ENCODE measurements at regions not wholly inside any gene's neighbourhood (a gene's known extent, or its start where the extent isn't known, plus 50 kb on each side); places are given as distances from the start of the nearest gene placed in this dataset.

DNA sequence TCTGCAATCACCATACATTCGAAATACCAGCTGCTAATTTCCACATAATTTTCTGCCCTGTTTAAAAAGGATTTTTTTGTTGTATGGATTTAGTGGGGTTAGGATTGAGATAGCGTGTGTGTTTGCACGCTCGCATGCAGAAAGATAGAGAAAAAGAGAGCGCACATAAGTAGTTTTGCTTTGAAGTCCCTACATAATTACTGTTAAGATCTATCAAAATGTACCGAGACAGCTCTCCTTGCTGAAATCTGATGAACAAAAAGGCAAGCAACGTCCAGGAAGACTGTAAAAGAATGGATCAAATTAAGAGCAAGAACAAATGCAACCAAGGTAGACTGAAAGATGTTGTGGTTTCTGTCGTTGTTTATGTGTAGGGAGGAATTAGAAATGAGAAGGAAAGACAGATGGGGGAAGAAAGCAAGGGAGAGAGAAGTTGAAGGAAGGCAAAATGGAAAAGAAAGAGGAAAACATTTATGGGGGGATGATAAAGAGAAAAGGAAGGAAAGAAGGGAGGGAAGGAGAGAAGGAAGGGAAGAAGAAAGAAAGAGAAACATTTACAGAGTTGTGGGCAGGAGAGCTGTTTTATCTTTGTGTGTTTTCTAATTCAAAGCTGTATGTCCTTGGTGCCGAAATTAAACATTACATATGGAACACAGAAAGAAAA, 522.3 kb downstream of the MED13L start:
- no peak for TF ChIP-seq EZH2phosphoT487 (IDR thresholded peaks at IDR 0.05; ENCODE audit: insufficient read depth, low read depth)
- TF ChIP-seq EZH2 (IDR thresholded peaks at IDR 0.05; ENCODE audit: insufficient read depth, poor library complexity, severe bottlenecking), result no peak

Data from GM23248 (cell line).